Kidney epithelial cell (primary cell): ENCODE measurements at regions not wholly inside any gene's neighbourhood (a gene's known extent, or its start where the extent isn't known, plus 50 kb on each side); places are given as distances from the start of the nearest gene placed in this dataset.

Source experiments
- DNase-seq: peaks from one replicate; pipeline ENCODE4 v3.0.0-alpha.2; 2010; ENCODE audit warnings: low read depth
- H3K27me3 ChIP-seq: 2 replicates; pipeline ENCODE4 v1.6.0; 2011; ENCODE audit warnings: low read length; ENCODE audit not compliant: control insufficient read depth, insufficient read depth
- H3K36me3 ChIP-seq: 2 replicates; pipeline ENCODE4 v1.5.1; 2011; ENCODE audit warnings: low read length; ENCODE audit not compliant: control insufficient read depth, insufficient read depth
- H3K4me3 ChIP-seq: 2 replicates; pipeline ENCODE4 v1.5.1; 2011; ENCODE audit warnings: low read depth, mild to moderate bottlenecking, control low read depth, low read length
- CTCF ChIP-seq: IDR thresholded peaks from 2 replicates; pipeline ENCODE4 v1.5.1; 2011; ENCODE audit warnings: mild to moderate bottlenecking, moderate library complexity, low read length, control low read depth, inconsistent platforms; ENCODE audit not compliant: insufficient read depth, poor library complexity, severe bottlenecking

- no peak for TF ChIP-seq CTCF
- Histone ChIP-seq H3K4me3 (no peak overlapping the region), H3K27me3 (peaks cover 7% of the 10 kb centered on the region), H3K36me3 (no peaks in the 10 kb centered on the region)
- DNase-seq = no peak
Measured at GRCh38 chr6:170082067-170082466, 208.8 kb downstream of the DLL1 start.

- Histone ChIP-seq H3K27me3 (peaks cover 7% of the 10 kb centered on the region), H3K36me3 (no peaks in the 10 kb centered on the region), H3K4me3 (no peak overlapping the region)
- TF ChIP-seq CTCF = no peak
- no peak for DNase-seq
Measured at GRCh38 chr6:170081556-170081955, 209.3 kb downstream of the DLL1 start.

GRCh38 chr6:170080828-170081371 is 210.0 kb downstream of the DLL1 start:
- Histone ChIP-seq H3K4me3 (no peak overlapping the region), H3K27me3 (peaks cover 7% of the 10 kb centered on the region), H3K36me3 (no peaks in the 10 kb centered on the region)
- TF ChIP-seq CTCF = no peak
- no peak for DNase-seq

GRCh38 chr6:170080169-170080827 is 210.6 kb downstream of the DLL1 start:
- Histone ChIP-seq H3K27me3 (peaks cover 7% of the 10 kb centered on the region), H3K4me3 (no peak overlapping the region), H3K36me3 (no peaks in the 10 kb centered on the region)
- TF ChIP-seq CTCF = no peak
- DNase-seq = no peak

- no peak for DNase-seq
- peaks cover 7% of the 10 kb centered on the region for H3K27me3 ChIP-seq
- no peak overlapping the region for H3K4me3 ChIP-seq
- no peaks in the 10 kb centered on the region for H3K36me3 ChIP-seq
- TF ChIP-seq CTCF = no peak
Measured at GRCh38 chr6:170076466-170077165, 214.3 kb downstream of the DLL1 start.
